OCI-LY3 (cell line): ENCODE measurements at regions not wholly inside any gene's neighbourhood (a gene's known extent, or its start where the extent isn't known, plus 50 kb on each side); places are given as distances from the start of the nearest gene placed in this dataset.

Source experiments
- CTCF ChIP-seq: fragments of 200-600, 300-600 bp; sonication (generic); IDR thresholded peaks from 2 replicates; pipeline ENCODE4 v1.5.1; 2014; ENCODE audit warnings: antibody characterized with exemption, low read length, low read depth
- EZH2phosphoT487 ChIP-seq: fragments of 200-600 bp; shearing (Covaris generic); IDR thresholded peaks from 2 replicates; pipeline ENCODE4 v1.6.1; 2018; ENCODE audit warnings: antibody characterized with exemption, mixed run types, low read depth

GRCh38 chrY:12469081-12469480 is 231.9 kb upstream of the USP9Y start:
- TF ChIP-seq CTCF, result no peak
- no peak for TF ChIP-seq EZH2phosphoT487
